HepG2 (cell line): ENCODE measurements at regions not wholly inside any gene's neighbourhood (a gene's known extent, or its start where the extent isn't known, plus 50 kb on each side); places are given as distances from the start of the nearest gene placed in this dataset.
A peak's percentile ranks its signal among the peaks of the same experiment; 100 is the strongest.

ENCODE experiments used
- ATAC-seq: fragments of 200-7000 bp; cut with Tn5 transposase; 3 replicates; pipeline ENCODE4 v1.9.1; 2020; ENCODE audit warnings: mild to moderate bottlenecking, moderate library complexity
- BruUV-seq: library from RNA; stranded (reverse); fragments of 400-500 nt; replicated peaks from 2 replicates; lab custom pipeline; 2021; lab: Mats Ljungman, UMichigan
- CTCF ChIA-PET: fragments of 300-600 bp; formaldehyde crosslinking; extraction: SDS; loops from one replicate; lab custom pipeline; 2021; ENCODE audit warnings: low total read pairs, inconsistent platforms, low intra/inter-chr PET ratio; lab: Yijun Ruan, JAX
- POLR2A ChIA-PET: fragments of 350-600 bp; sonication (Branson Sonifier 250); formaldehyde crosslinking; loops from one replicate; lab custom pipeline; 2020; ENCODE audit warnings: antibody characterized with exemption, inconsistent platforms; lab: Yijun Ruan, JAX
- DNase-seq: peaks from one replicate; pipeline ENCODE4 v3.0.0-alpha.2; 2015; ENCODE audit warnings: low spot score
- FAIRE-seq: peaks from 3 replicates; lab custom pipeline; 2011; peaks lifted over from hg19 to GRCh38; lab: Jason Lieb, UNC
- H2AFZ ChIP-seq: one replicate; pipeline ENCODE4 v1.6.1; 2011; ENCODE audit warnings: low read length, inconsistent platforms
- H3K27ac ChIP-seq: fragments of 300-600 bp; 3 replicates; pipeline ENCODE4 v1.8.0; 2011; ENCODE audit warnings: mixed run types, mild to moderate bottlenecking, mixed read lengths, low read length, inconsistent platforms; ENCODE audit not compliant: insufficient read depth; ENCODE audit errors: extremely low read length
- H3K27me3 ChIP-seq, 2 experiments: fragments of 200-600 bp in 1 of 2; 2 replicates in 1 of 2; 3 replicates in 1 of 2; pipeline versions ENCODE4 v1.6.0 to v1.8.0; 2011; ENCODE audit warnings: low read length in 2 of 2, mild to moderate bottlenecking in 2 of 2, moderate library complexity in 2 of 2, inconsistent platforms in 1 of 2; ENCODE audit not compliant: insufficient read depth in 2 of 2, control insufficient read depth in 1 of 2
- H3K36me3 ChIP-seq, 2 experiments: fragments of 200-600 bp in 1 of 2; replicated peaks in 1 of 2; 2 replicates in 1 of 2; 3 replicates in 1 of 2; pipeline versions ENCODE4 v1.5.1 to v1.8.0; 2011; ENCODE audit warnings: low read length in 2 of 2, inconsistent platforms in 1 of 2; ENCODE audit not compliant: insufficient read depth in 2 of 2, control insufficient read depth in 1 of 2
- H3K4me1 ChIP-seq: 2 replicates; pipeline ENCODE4 v1.5.1; 2012; ENCODE audit warnings: low read length, inconsistent platforms; ENCODE audit not compliant: insufficient read depth
- H3K4me2 ChIP-seq: 2 replicates; pipeline ENCODE4 v1.6.0; 2011; ENCODE audit warnings: low read depth, low read length, inconsistent platforms
- H3K4me3 ChIP-seq, 3 experiments: fragments of 200-600 bp in 1 of 3; sonication (generic), shearing (Covaris generic) in 1 of 3; replicated peaks in 1 of 3; 2 replicates each; pipeline ENCODE4 v1.5.1; 2011 to 2016; ENCODE audit warnings: low read length in 3 of 3, inconsistent platforms in 2 of 3, low read depth in 2 of 3, mild to moderate bottlenecking in 2 of 3, control low read depth in 1 of 3, mixed read lengths in 1 of 3; ENCODE audit not compliant: insufficient read depth in 1 of 3
- H3K79me2 ChIP-seq: one replicate; pipeline ENCODE4 v1.6.1; 2011; ENCODE audit warnings: low read length, inconsistent platforms; ENCODE audit not compliant: insufficient read depth
- H3K9ac ChIP-seq: 2 replicates; pipeline ENCODE4 v1.6.0; 2011; ENCODE audit warnings: mild to moderate bottlenecking, low read depth, low read length, inconsistent platforms; ENCODE audit not compliant: insufficient read depth
- H3K9me3 ChIP-seq: 2 replicates; pipeline ENCODE4 v1.5.1; 2012; ENCODE audit warnings: mild to moderate bottlenecking, low read length
- H4K20me1 ChIP-seq: 2 replicates; pipeline ENCODE4 v1.6.0; 2011; ENCODE audit warnings: inconsistent platforms, mild to moderate bottlenecking, low read length, moderate library complexity; ENCODE audit not compliant: insufficient read depth
- DNMT3B ChIP-seq: conservative IDR thresholded peaks from 2 replicates; pipeline ENCODE4 v1.6.1; 2016; ENCODE audit warnings: missing biosample characterization, control low read depth
- FUBP1 ChIP-seq: sonication (generic); formaldehyde crosslinking; IDR thresholded peaks from 2 replicates; pipeline ENCODE4 v1.5.1; 2020; ENCODE audit warnings: missing genetic modification reagents, mild to moderate bottlenecking, borderline replicate concordance
- MAFF ChIP-seq: IDR thresholded peaks from 2 replicates; pipeline ENCODE4 v1.6.1; 2011; ENCODE audit warnings: low read depth, low read length, improper control_type of control experiment
- MAFK ChIP-seq, 2 experiments: IDR thresholded peaks in 1 of 2; conservative IDR thresholded peaks in 1 of 2; 2 replicates each; pipeline ENCODE4 v1.6.1; 2011; ENCODE audit warnings: improper control_type of control experiment in 2 of 2, low read length in 2 of 2
- RORA ChIP-seq: sonication (generic); formaldehyde crosslinking; IDR thresholded peaks from 2 replicates; pipeline ENCODE4 v1.5.0; 2020; ENCODE audit warnings: mild to moderate bottlenecking, missing genetic modification reagents, moderate library complexity
- TBX2 ChIP-seq: sonication (generic); formaldehyde crosslinking; IDR thresholded peaks from 2 replicates; pipeline ENCODE4 v1.5.0; 2020; ENCODE audit warnings: missing genetic modification reagents, mild to moderate bottlenecking, borderline replicate concordance
- ZBTB2 ChIP-seq: sonication (generic); formaldehyde crosslinking; IDR thresholded peaks from 2 replicates; pipeline ENCODE4 v1.8.0; 2022; ENCODE audit warnings: low read depth, missing genetic modification reagents
- ZNF362 ChIP-seq: sonication (generic); formaldehyde crosslinking; IDR thresholded peaks from 2 replicates; pipeline ENCODE4 v1.4.0; 2020; ENCODE audit warnings: missing genetic modification reagents, mild to moderate bottlenecking, borderline replicate concordance
- WGBS: methylation state at CpG from one replicate; pipeline ENCODE4 v1.1.6; 2017; ENCODE audit warnings: low lambda C conversion rate; 5-methylcytosine and 5-hydroxymethylcytosine counted together
- in situ Hi-C: cut with HindIII; loops from 2 replicates; pipeline ENCODE4 v1.10.0; 2017; ENCODE audit warnings: low pct_unique_long_range_greater_than_20kb; ENCODE audit not compliant: extremely low pct_ligation_motif_present
- intact Hi-C: fragments of 100-400 bp; cut with micrococcal nuclease; formaldehyde crosslinking; loops from one replicate; pipeline ENCODE4 v1.10.0; 2022; ENCODE audit not compliant: unreplicated experiment
- TF ChIP-seq, protein P1 (sequence below): IDR thresholded peaks from 2 replicates; pipeline ENCODE4 v1.6.1; 2016; ENCODE audit warnings: missing biosample characterization, missing genetic modification reagents, low read depth
- TF ChIP-seq, protein P2 (sequence below): sonication (generic); formaldehyde crosslinking; IDR thresholded peaks from 2 replicates; pipeline ENCODE4 v1.8.1; 2023; ENCODE audit warnings: missing genetic modification reagents, mild to moderate bottlenecking, borderline replicate concordance

DNA sequence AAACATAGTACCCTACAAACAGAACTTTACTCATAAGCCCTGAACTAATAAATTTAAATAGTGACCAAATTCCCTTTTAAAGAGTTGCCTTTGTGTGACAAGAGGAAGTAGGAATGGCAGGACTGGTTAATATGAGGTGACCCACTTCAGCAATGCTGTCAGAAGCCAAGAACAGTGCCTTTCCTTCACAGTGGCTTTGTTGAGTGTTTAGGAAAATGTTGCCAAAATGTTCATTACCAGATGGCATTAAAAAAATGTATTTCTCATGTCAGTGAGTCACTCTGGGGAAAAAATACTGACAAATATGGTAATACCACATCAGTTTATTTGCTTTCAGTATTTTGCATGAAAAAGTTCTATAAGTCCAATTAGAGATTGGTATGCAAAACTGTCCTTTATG, 103.3 kb downstream of the DIRAS2 start (continued):
- no peak for TF ChIP-seq FUBP1 (CRISPR knock-in tag)
- TF ChIP-seq DNMT3B = no peak
- no peak for TF ChIP-seq ZNF362 (CRISPR knock-in tag)
- no peak for TF ChIP-seq ZBTB2
- no peak for TF ChIP-seq TBX2 (CRISPR knock-in tag)
- TF ChIP-seq RORA = no peak

- FAIRE-seq (no peak), DNase-seq (no peak), ATAC-seq (no peak)
- Histone ChIP-seq H3K4me1 (no peaks in the 10 kb centered on the region), H3K4me2 (no peak overlapping the region), H3K27me3 (no peaks in the 10 kb centered on the region), H3K79me2 (no peaks in the 10 kb centered on the region), H3K9me3 (no peaks in the 10 kb centered on the region), H3K27ac (no peak overlapping the region), H3K36me3 (no peaks in the 10 kb centered on the region), H3K9ac (no peak overlapping the region), H3K4me3 (no peak overlapping the region), H2AFZ (no peak overlapping the region), H4K20me1 (no peaks in the 10 kb centered on the region)
- CTCF ChIA-PET = no interaction called here
- BruUV-seq = no TSS peak
- in situ Hi-C loops = no loop called here
- intact Hi-C loops = no loop called here
- POLR2A ChIA-PET = no interaction called here
- 0% methylated on average over 1 of the region's 1 CpG for WGBS
- TF ChIP-seq, protein P1, sequence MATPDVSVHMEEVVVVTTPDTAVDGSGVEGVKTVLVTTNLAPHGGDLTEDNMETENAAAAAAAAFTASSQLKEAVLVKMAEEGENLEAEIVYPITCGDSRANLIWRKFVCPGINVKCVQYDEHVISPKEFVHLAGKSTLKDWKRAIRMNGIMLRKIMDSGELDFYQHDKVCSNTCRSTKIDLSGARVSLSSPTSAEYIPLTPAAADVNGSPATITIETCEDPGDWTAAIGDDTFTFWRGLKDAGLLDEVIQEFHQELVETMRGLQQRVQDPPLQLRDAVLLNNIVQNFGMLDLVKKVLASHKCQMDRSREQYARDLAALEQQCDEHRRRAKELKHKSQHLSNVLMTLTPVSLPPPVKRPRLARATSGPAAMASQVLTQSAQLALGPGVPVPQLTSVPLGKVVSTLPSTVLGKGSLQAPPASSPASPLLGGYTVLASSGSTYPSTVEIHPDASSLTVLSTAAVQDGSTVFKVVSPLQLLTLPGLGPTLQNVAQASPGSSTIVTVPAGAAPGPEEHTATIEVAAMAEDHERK (CRISPR knock-in tag) = no peak
- TF ChIP-seq MAFK (conservative IDR thresholded peaks at IDR 0.05 in 1 of 2, IDR thresholded peaks at IDR 0.05 in 1 of 2; ENCODE audit: low read length in 2 of 2) = peak; percentile 22 to 56; a peak in 2 of 4 replicates
- TF ChIP-seq, protein P2, sequence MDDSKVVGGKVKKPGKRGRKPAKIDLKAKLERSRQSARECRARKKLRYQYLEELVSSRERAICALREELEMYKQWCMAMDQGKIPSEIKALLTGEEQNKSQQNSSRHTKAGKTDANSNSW (CRISPR knock-in tag) = no peak
- TF ChIP-seq MAFF = peak; percentile 10; the same call in 1 of the 2 replicates
These were observed 101.9 kb downstream of the DIRAS2 start for GRCh38 chr9:90540734-90541133.
